Ascending aorta (tissue), 2 donors: ENCODE measurements at regions not wholly inside any gene's neighbourhood (a gene's known extent, or its start where the extent isn't known, plus 50 kb on each side); places are given as distances from the start of the nearest gene placed in this dataset.

Source experiments
- DNase-seq, 2 donors: peaks; one replicate each; pipeline ENCODE4 v3.0.0-alpha.2; 2019; ENCODE audit warnings: low spot score in 2 of 2
- H3K27ac ChIP-seq, 2 donors: fragments of 200-600 bp; sonication (generic); one replicate each; pipeline ENCODE4 v1.5.1; 2016 to 2017; ENCODE audit warnings: mild to moderate bottlenecking in 1 of 2
- H3K27me3 ChIP-seq: fragments of 200-600 bp; sonication (generic); one replicate; pipeline ENCODE4 v1.5.1; 2017
- H3K36me3 ChIP-seq, 2 donors: fragments of 200-600 bp; sonication (generic); one replicate each; pipeline ENCODE4 v1.5.1; 2016
- H3K4me1 ChIP-seq, 2 donors: fragments of 200-600 bp; sonication (generic); one replicate each; pipeline ENCODE4 v1.5.1; 2016 to 2017; ENCODE audit warnings: mild to moderate bottlenecking in 1 of 2
- H3K4me3 ChIP-seq, 2 donors: fragments of 200-600 bp; sonication (generic); one replicate each; pipeline ENCODE4 v1.5.1; 2016 to 2017; ENCODE audit warnings: mild to moderate bottlenecking in 1 of 2
- H3K9me3 ChIP-seq, 2 donors: fragments of 200-600 bp; sonication (generic); one replicate each; pipeline ENCODE4 v1.5.1; 2016
- intact Hi-C: fragments of 100-400 bp; cut with DNase I; formaldehyde crosslinking; loops from one replicate; pipeline ENCODE4 v1.15.1; 2023
- TF ChIP-seq, protein P1 (sequence below), 3 experiments: fragments of 200-600 bp in 2 of 3; fragments of 450-650 bp in 1 of 3; sonication (generic) in 2 of 3; IDR thresholded peaks; one replicate each; pipeline ENCODE4 v1.5.1; 2016 to 2019; ENCODE audit warnings: antibody characterized with exemption in 3 of 3, mild to moderate bottlenecking in 1 of 3, moderate library complexity in 1 of 3

DNA sequence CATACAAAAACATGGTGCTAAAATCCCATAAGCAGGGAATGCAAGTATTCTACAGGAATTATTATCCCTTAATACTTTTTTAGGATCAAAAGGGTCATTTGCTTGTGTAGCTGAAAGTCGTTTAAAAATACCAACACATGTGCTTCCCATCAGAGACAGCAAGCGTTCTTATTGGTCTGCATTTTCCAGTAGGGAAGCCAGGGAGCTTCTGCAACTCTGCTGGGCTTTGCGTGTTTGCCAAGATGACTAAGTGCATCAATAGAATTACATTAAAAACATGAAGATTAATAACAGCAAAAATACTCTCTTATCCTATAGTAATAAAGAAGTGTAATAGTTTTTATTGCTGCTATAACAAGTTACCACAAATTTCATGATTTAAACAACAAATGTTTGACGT is 111.2 kb downstream of the QDPR start:
- no peaks in the 10 kb centered on the region for H3K27me3 ChIP-seq
- intact Hi-C loops, result no loop called here
- H3K27ac ChIP-seq, result no peak overlapping the region
- no peaks in the 10 kb centered on the region for H3K9me3 ChIP-seq
- TF ChIP-seq, protein P1, sequence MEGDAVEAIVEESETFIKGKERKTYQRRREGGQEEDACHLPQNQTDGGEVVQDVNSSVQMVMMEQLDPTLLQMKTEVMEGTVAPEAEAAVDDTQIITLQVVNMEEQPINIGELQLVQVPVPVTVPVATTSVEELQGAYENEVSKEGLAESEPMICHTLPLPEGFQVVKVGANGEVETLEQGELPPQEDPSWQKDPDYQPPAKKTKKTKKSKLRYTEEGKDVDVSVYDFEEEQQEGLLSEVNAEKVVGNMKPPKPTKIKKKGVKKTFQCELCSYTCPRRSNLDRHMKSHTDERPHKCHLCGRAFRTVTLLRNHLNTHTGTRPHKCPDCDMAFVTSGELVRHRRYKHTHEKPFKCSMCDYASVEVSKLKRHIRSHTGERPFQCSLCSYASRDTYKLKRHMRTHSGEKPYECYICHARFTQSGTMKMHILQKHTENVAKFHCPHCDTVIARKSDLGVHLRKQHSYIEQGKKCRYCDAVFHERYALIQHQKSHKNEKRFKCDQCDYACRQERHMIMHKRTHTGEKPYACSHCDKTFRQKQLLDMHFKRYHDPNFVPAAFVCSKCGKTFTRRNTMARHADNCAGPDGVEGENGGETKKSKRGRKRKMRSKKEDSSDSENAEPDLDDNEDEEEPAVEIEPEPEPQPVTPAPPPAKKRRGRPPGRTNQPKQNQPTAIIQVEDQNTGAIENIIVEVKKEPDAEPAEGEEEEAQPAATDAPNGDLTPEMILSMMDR (IDR thresholded peaks at IDR 0.05), result no peak
- no peaks in the 10 kb centered on the region for H3K36me3 ChIP-seq
- H3K4me3 ChIP-seq, result no peak overlapping the region
- no peaks in the 10 kb centered on the region for H3K4me1 ChIP-seq
- no peak for DNase-seq

DNA sequence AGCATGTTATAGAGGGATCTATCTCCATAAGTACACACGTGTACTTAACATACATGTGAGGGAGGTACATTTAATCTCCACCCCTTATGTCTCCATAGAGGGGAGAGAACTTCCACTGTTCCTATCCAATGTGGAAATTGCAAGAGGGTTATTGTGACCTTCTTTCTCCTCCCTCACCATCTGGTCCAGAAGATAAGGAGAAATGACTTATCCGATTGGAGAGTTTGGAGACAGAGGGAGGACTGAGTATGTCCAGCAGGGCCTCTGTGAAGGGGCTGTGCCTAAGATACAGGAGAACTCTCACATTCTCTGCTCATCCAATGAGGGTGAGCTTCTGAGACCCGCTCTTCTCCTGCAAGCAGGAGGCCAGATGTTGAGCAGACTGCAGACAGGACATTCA is 113.1 kb downstream of the QDPR start:
- no peak overlapping the region for H3K4me3 ChIP-seq
- H3K36me3 ChIP-seq, result no peaks in the 10 kb centered on the region
- H3K9me3 ChIP-seq, result no peaks in the 10 kb centered on the region
- no peak overlapping the region for H3K27ac ChIP-seq
- H3K27me3 ChIP-seq, result no peaks in the 10 kb centered on the region
- TF ChIP-seq, protein P1 (IDR thresholded peaks at IDR 0.05), result no peak
- intact Hi-C loops, result no loop called here
- DNase-seq, result no peak
- no peaks in the 10 kb centered on the region for H3K4me1 ChIP-seq

DNA sequence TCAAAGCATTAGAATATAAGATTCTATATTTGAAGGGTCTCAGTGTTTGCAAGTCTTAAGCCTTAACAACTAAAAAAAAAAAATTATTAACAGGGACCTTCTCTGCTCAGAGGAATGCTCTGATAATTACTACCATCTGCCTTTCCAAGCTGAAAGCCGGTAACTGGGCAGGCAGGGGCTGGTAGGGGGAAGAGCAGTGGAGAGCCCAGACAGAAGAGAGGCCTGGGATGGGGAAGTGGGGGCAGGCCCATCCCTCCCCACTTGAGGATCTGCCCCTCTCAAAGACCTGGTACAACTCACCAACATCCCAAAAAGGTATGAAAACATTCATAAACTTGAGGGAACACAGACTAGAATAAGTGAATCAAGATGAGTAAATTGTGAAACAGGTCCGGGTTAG is 113.9 kb downstream of the QDPR start:
- intact Hi-C loops, result no loop called here
- Histone ChIP-seq H3K9me3 (no peaks in the 10 kb centered on the region), H3K4me3 (no peak overlapping the region), H3K36me3 (no peaks in the 10 kb centered on the region), H3K4me1 (no peaks in the 10 kb centered on the region), H3K27ac (no peak overlapping the region), H3K27me3 (no peaks in the 10 kb centered on the region)
- no peak for DNase-seq
- TF ChIP-seq, protein P1 (IDR thresholded peaks at IDR 0.05), result no peak

GRCh38 chr4:17397611-17398010 is 114.3 kb downstream of the QDPR start:
- Histone ChIP-seq H3K4me1 (no peaks in the 10 kb centered on the region), H3K36me3 (no peaks in the 10 kb centered on the region), H3K4me3 (no peak overlapping the region), H3K27me3 (no peaks in the 10 kb centered on the region), H3K27ac (no peak overlapping the region), H3K9me3 (no peaks in the 10 kb centered on the region)
- no peak for DNase-seq
- TF ChIP-seq, protein P1 (IDR thresholded peaks at IDR 0.05), result no peak
- intact Hi-C loops, result no loop called here

DNA sequence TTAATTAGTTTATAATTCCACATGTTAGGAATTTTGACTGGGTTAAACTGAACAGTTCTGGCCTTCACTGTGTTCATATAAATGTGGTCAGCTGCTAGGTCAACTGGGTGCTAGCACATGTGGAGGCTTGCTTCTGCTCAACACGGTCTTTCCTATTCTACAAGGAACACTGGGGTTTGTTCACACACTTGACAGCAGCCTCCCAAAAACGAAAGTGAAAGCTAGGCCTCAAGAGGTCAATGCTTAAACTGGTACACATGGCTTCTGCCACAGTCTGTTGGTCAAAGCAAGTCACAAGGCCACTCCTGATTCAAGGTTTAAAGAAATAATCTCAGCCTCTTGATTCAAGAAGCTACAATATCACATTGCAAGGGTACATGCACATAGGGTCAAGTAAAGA is 126.5 kb downstream of the QDPR start:
- TF ChIP-seq, protein P1 (IDR thresholded peaks at IDR 0.05), result no peak
- H3K4me1 ChIP-seq, result no peaks in the 10 kb centered on the region
- no peaks in the 10 kb centered on the region for H3K9me3 ChIP-seq
- H3K27me3 ChIP-seq, result no peaks in the 10 kb centered on the region
- no peak overlapping the region for H3K27ac ChIP-seq
- intact Hi-C loops, result no loop called here
- H3K4me3 ChIP-seq, result no peak overlapping the region
- no peaks in the 10 kb centered on the region for H3K36me3 ChIP-seq
- DNase-seq, result no peak

DNA sequence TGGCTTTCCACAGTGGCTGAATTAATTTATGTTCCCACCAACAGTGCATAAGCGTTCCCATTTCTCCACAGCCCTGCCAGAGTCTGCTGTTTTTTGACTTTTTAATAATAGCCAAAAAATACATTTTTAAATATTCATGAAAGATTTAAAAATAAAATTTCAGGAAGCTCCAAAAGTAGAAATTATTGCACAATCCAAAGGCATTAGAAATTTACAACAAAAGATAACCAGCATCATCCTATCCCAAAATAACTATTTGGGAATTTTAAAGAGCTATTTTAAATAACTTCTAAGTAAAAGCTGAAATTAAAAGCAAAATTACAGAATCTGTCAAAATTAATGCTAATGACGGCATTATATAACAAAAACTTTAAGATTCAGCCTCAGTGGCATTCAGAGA is 131.5 kb downstream of the QDPR start:
- intact Hi-C loops, result no loop called here
- H3K27ac ChIP-seq, result no peak overlapping the region
- no peaks in the 10 kb centered on the region for H3K36me3 ChIP-seq
- DNase-seq, result no peak
- H3K4me3 ChIP-seq, result no peak overlapping the region
- H3K27me3 ChIP-seq, result no peaks in the 10 kb centered on the region
- TF ChIP-seq, protein P1 (IDR thresholded peaks at IDR 0.05), result no peak
- no peaks in the 10 kb centered on the region for H3K9me3 ChIP-seq
- no peaks in the 10 kb centered on the region for H3K4me1 ChIP-seq
